ENCODE measurements at regions not wholly inside any gene's neighbourhood (a gene's known extent, or its start where the extent isn't known, plus 50 kb on each side); places are given as distances from the start of the nearest gene placed in this dataset.

GRCh38 chr5:61267116-61267515, 64.9 kb upstream of the ZSWIM6 start:
- no peak overlapping the region for H3K27ac ChIP-seq
- DNase-seq: no peak
- intact Hi-C loops (cut with DNase I): no loop called here
- TF ChIP-seq CTCF (IDR thresholded peaks at IDR 0.05) (no peak), POLR2A (IDR thresholded peaks at IDR 0.05) (no peak)
- WGBS, 4 donors: 55 to 62% (median 58%) methylated on average over 4 of the region's 4 CpGs
- no peaks in the 10 kb centered on the region for H3K36me3 ChIP-seq (replicated peaks in 1 of 2)
- no peaks in the 10 kb centered on the region for H3K9me3 ChIP-seq (replicated peaks in 1 of 3)
- no peaks in the 10 kb centered on the region for H3K27me3 ChIP-seq
- no peak overlapping the region for H3K4me3 ChIP-seq
- H3K4me1 ChIP-seq (replicated peaks in 1 of 2): no peaks in the 10 kb centered on the region

- Histone ChIP-seq H3K27ac (no peak overlapping the region), H3K27me3 (no peaks in the 10 kb centered on the region), H3K4me1 (replicated peaks in 1 of 2) (no peaks in the 10 kb centered on the region), H3K4me3 (no peak overlapping the region), H3K9me3 (replicated peaks in 1 of 3) (no peaks in the 10 kb centered on the region), H3K36me3 (replicated peaks in 1 of 2) (no peaks in the 10 kb centered on the region)
- no peak for TF ChIP-seq CTCF (IDR thresholded peaks at IDR 0.05)
- DNase-seq: no peak
- intact Hi-C loops (cut with DNase I): no loop called here
- 43 to 53% (median 48%) methylated on average over 2 of the region's 2 CpGs for WGBS, 4 donors
Observed at GRCh38 chr5:61268871-61269270, 63.2 kb upstream of the ZSWIM6 start.

- Histone ChIP-seq H3K9me3 (replicated peaks in 1 of 3) (no peaks in the 10 kb centered on the region), H3K36me3 (replicated peaks in 1 of 2) (no peaks in the 10 kb centered on the region), H3K27me3 (no peaks in the 10 kb centered on the region), H3K27ac (no peak overlapping the region), H3K4me3 (no peak overlapping the region), H3K4me1 (replicated peaks in 1 of 2) (no peaks in the 10 kb centered on the region)
- intact Hi-C loops (cut with DNase I): no loop called here
- no peak for DNase-seq
- WGBS, 4 donors: 76 to 100% (median 81%) methylated on average over 1 to 7 of the region's 7 CpGs
- TF ChIP-seq CTCF (IDR thresholded peaks at IDR 0.05) (no peak), POLR2A (IDR thresholded peaks at IDR 0.05) (no peak)
Observed at GRCh38 chr5:61270510-61271165, 61.4 kb upstream of the ZSWIM6 start.

GRCh38 chr5:61272688-61273087, 59.4 kb upstream of the ZSWIM6 start:
- Histone ChIP-seq H3K9me3 (replicated peaks in 1 of 3) (no peaks in the 10 kb centered on the region), H3K27me3 (no peaks in the 10 kb centered on the region), H3K36me3 (replicated peaks in 1 of 2) (no peaks in the 10 kb centered on the region), H3K27ac (no peak overlapping the region), H3K4me1 (replicated peaks in 1 of 2) (no peaks in the 10 kb centered on the region), H3K4me3 (no peak overlapping the region)
- TF ChIP-seq CTCF (IDR thresholded peaks at IDR 0.05) (no peak), POLR2A (IDR thresholded peaks at IDR 0.05) (no peak)
- intact Hi-C loops (cut with DNase I): no loop called here
- no peak for DNase-seq
- WGBS, 4 donors: 71 to 81% (median 77%) methylated on average over 2 of the region's 2 CpGs
